PFSK-1 (cell line): ENCODE measurements at regions not wholly inside any gene's neighbourhood (a gene's known extent, or its start where the extent isn't known, plus 50 kb on each side); places are given as distances from the start of the nearest gene placed in this dataset.

Source experiments
- FOXP2 ChIP-seq: optimal IDR thresholded peaks from 2 replicates; pipeline ENCODE3; 2011; ENCODE audit warnings: borderline replicate concordance, control low read depth, inconsistent platforms; ENCODE audit not compliant: insufficient read depth; ENCODE audit errors: extremely low read length, extremely low read depth
- POLR2AphosphoS5 ChIP-seq: IDR thresholded peaks from 2 replicates; pipeline ENCODE4 v1.6.1; 2012; ENCODE audit warnings: low read depth, mild to moderate bottlenecking, control low read depth, low read length, moderate library complexity
- SIN3A ChIP-seq: IDR thresholded peaks from 2 replicates; pipeline ENCODE4 v1.6.1; 2012; ENCODE audit warnings: mild to moderate bottlenecking, low read length, moderate library complexity, borderline replicate concordance; ENCODE audit not compliant: insufficient read depth
- TAF1 ChIP-seq: IDR thresholded peaks from 2 replicates; pipeline ENCODE4 v1.6.1; 2012; ENCODE audit warnings: low read length, control low read depth, borderline replicate concordance; ENCODE audit not compliant: insufficient read depth
- TF ChIP-seq, protein P1 (sequence below), 2 experiments: IDR thresholded peaks; 2 replicates each; pipeline versions ENCODE4 v1.6.1 to v1.8.0; 2011 to 2012; ENCODE audit warnings: low read depth in 2 of 2, low read length in 2 of 2, control low read depth in 1 of 2, inconsistent platforms in 1 of 2, mild to moderate bottlenecking in 1 of 2, moderate library complexity in 1 of 2; ENCODE audit not compliant: insufficient read depth in 1 of 2

DNA sequence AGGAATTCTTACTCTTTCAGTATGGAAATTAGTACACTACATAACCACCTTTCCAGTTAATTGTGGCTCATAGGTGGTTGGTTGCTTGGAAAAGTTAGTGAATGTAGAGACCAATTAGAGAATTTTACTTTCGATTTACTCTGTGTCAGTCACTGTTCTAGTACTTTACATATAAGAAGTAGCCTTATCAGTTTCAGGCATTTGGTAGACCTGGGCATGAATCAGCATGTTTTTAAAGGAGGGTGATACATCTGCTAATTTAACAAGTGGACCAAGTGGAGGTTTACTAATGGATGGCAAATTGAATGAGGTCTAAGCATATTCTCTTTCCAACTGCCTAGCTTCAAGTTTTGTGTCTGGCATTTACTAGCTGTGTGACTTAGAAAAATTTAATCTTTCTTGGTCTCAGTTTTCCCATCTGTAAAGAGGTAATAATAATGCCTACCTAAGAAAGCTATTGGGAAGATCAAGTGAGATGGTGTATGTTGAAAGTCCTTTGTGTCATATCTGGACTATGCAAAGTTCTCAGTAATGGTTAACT, 1158.6 kb downstream of the PLA2G4A start:
- no peak for TF ChIP-seq POLR2AphosphoS5
- TF ChIP-seq FOXP2: no peak
- TF ChIP-seq, protein P1, sequence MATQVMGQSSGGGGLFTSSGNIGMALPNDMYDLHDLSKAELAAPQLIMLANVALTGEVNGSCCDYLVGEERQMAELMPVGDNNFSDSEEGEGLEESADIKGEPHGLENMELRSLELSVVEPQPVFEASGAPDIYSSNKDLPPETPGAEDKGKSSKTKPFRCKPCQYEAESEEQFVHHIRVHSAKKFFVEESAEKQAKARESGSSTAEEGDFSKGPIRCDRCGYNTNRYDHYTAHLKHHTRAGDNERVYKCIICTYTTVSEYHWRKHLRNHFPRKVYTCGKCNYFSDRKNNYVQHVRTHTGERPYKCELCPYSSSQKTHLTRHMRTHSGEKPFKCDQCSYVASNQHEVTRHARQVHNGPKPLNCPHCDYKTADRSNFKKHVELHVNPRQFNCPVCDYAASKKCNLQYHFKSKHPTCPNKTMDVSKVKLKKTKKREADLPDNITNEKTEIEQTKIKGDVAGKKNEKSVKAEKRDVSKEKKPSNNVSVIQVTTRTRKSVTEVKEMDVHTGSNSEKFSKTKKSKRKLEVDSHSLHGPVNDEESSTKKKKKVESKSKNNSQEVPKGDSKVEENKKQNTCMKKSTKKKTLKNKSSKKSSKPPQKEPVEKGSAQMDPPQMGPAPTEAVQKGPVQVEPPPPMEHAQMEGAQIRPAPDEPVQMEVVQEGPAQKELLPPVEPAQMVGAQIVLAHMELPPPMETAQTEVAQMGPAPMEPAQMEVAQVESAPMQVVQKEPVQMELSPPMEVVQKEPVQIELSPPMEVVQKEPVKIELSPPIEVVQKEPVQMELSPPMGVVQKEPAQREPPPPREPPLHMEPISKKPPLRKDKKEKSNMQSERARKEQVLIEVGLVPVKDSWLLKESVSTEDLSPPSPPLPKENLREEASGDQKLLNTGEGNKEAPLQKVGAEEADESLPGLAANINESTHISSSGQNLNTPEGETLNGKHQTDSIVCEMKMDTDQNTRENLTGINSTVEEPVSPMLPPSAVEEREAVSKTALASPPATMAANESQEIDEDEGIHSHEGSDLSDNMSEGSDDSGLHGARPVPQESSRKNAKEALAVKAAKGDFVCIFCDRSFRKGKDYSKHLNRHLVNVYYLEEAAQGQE (IDR thresholded peaks at IDR 0.05; ENCODE audit: insufficient read depth in 1 of 2, low read depth in 2 of 2, low read length in 2 of 2): no peak
- no peak for TF ChIP-seq SIN3A
- TF ChIP-seq TAF1: no peak
